Spleen (tissue), 7 donors: ENCODE measurements at regions not wholly inside any gene's neighbourhood (a gene's known extent, or its start where the extent isn't known, plus 50 kb on each side); places are given as distances from the start of the nearest gene placed in this dataset.

Experiments
- POLR2A ChIP-seq, 3 donors: fragments of 450-650 bp; IDR thresholded peaks; one replicate each; pipeline ENCODE4 v1.5.1; 2017; ENCODE audit warnings: antibody characterized with exemption in 3 of 3, mild to moderate bottlenecking in 1 of 3
- TF ChIP-seq, protein P1 (sequence below), 11 experiments: fragments of 200-600 bp in 7 of 11; fragments of 450-650 bp in 4 of 11; sonication (generic) in 4 of 11; IDR thresholded peaks in 8 of 11; conservative IDR thresholded peaks in 3 of 11; 1 replicate in 7 of 11; 2 replicates in 4 of 11; pipeline versions ENCODE4 v1.4.0 to v1.8.0; 2016 to 2021; ENCODE audit warnings: antibody characterized with exemption in 11 of 11, inconsistent platforms in 4 of 11, mild to moderate bottlenecking in 1 of 11
- donor health status: DM: no; HTN: no; CAD: no; lungs with moderate emphysema.
- donor health status: DM: no; HTN: no; CAD: no.
- donor health status: DM: no; HTN: no; CAD: no.

DNA sequence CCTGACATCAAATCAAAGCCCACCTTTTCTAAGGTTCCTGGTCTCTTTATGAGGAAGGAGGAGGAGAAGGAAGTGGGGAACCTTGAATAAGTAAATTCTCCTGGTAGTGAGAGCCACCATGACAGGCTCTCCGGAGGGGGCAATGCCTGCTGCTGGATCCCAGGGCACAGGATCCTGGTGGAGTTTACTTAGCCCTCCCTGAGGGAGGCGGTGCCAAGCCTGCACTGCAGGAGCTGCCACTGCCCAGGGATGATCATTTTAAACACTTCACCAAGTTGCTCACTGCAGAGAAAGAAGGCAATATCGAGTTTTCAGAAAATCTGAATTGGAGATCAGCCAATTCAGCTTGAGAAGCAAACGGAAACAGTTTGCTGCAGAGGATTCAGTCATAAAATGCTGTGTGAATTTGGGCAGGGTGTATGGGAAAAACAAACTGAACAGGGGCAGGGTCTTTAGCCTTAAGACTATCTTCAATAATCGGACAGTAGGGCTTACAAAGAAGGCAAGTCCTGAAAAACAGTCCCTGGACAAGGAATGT is 200.7 kb downstream of the RAD51AP2 start:
- TF ChIP-seq, protein P1, sequence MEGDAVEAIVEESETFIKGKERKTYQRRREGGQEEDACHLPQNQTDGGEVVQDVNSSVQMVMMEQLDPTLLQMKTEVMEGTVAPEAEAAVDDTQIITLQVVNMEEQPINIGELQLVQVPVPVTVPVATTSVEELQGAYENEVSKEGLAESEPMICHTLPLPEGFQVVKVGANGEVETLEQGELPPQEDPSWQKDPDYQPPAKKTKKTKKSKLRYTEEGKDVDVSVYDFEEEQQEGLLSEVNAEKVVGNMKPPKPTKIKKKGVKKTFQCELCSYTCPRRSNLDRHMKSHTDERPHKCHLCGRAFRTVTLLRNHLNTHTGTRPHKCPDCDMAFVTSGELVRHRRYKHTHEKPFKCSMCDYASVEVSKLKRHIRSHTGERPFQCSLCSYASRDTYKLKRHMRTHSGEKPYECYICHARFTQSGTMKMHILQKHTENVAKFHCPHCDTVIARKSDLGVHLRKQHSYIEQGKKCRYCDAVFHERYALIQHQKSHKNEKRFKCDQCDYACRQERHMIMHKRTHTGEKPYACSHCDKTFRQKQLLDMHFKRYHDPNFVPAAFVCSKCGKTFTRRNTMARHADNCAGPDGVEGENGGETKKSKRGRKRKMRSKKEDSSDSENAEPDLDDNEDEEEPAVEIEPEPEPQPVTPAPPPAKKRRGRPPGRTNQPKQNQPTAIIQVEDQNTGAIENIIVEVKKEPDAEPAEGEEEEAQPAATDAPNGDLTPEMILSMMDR (IDR thresholded peaks at IDR 0.05 in 8 of 11, conservative IDR thresholded peaks at IDR 0.05 in 3 of 11): no peak
- no peak for TF ChIP-seq POLR2A (IDR thresholded peaks at IDR 0.05)
